DOHH2 (cell line): ENCODE measurements at regions not wholly inside any gene's neighbourhood (a gene's known extent, or its start where the extent isn't known, plus 50 kb on each side); places are given as distances from the start of the nearest gene placed in this dataset.
A peak's percentile ranks its signal among the peaks of the same experiment; 100 is the strongest.

Source experiments
- CTCF ChIP-seq: fragments of 200-600 bp; sonication (generic); IDR thresholded peaks from one replicate; pipeline ENCODE4 v1.5.1; 2014; ENCODE audit warnings: antibody characterized with exemption, mild to moderate bottlenecking, low read depth, low read length; ENCODE audit not compliant: poor library complexity, severe bottlenecking
- EZH2phosphoT487 ChIP-seq: fragments of 200-600 bp; sonication (generic); IDR thresholded peaks from 2 replicates; pipeline ENCODE4 v1.6.1; 2017; ENCODE audit warnings: borderline replicate concordance, mild to moderate bottlenecking, antibody characterized with exemption, low read length, moderate library complexity, mixed read lengths

- TF ChIP-seq CTCF (peak; percentile 17), EZH2phosphoT487 (no peak)
Observed at GRCh38 chr9:34869390-34869789, 88.7 kb upstream of the PHF24 start.
